ENCODE measurements at regions not wholly inside any gene's neighbourhood (a gene's known extent, or its start where the extent isn't known, plus 50 kb on each side); places are given as distances from the start of the nearest gene placed in this dataset.

DNA sequence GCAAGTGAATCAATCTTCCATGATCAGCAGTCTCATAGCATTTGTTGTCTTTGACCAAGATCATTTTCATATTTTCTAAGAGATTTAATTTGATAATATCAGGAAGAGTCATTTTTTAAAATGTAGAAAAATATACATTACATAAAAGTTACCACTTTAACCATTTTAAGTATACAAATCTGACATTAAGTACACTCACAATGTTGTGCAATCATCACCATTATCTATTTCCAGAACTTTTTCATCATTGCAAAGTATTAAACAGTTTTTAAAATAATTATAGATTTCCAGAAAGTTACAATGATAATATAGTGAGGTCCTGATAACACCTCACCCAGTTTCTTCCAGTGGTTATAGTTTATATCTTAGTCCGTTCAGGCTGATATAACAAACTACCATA lies 222.5 kb upstream of the RHOBTB1 start:
- Mint-ChIP-seq H3K4me1 (ENCODE audit: low read depth, unreplicated experiment) (no peaks in the 10 kb centered on the region), H3K27ac (ENCODE audit: unreplicated experiment) (no peak overlapping the region), H3K36me3 (ENCODE audit: unreplicated experiment) (no peaks in the 10 kb centered on the region), H3K27me3 (ENCODE audit: unreplicated experiment) (no peaks in the 10 kb centered on the region), H3K9me3 (ENCODE audit: unreplicated experiment) (peaks cover 1% of the 10 kb centered on the region), H3K4me3 (ENCODE audit: unreplicated experiment) (no peak overlapping the region)
- DNase-seq = no peak
- no peak for TF ChIP-seq CTCF (IDR thresholded peaks at IDR 0.05; ENCODE audit: partially characterized antibody, unreplicated experiment)

- Mint-ChIP-seq H3K4me1 (ENCODE audit: low read depth, unreplicated experiment) (no peaks in the 10 kb centered on the region), H3K9me3 (ENCODE audit: unreplicated experiment) (peaks cover 1% of the 10 kb centered on the region), H3K27ac (ENCODE audit: unreplicated experiment) (no peak overlapping the region), H3K27me3 (ENCODE audit: unreplicated experiment) (no peaks in the 10 kb centered on the region), H3K36me3 (ENCODE audit: unreplicated experiment) (no peaks in the 10 kb centered on the region), H3K4me3 (ENCODE audit: unreplicated experiment) (no peak overlapping the region)
- TF ChIP-seq CTCF (IDR thresholded peaks at IDR 0.05; ENCODE audit: partially characterized antibody, unreplicated experiment) = no peak
- DNase-seq = no peak
These were observed 222.1 kb upstream of the RHOBTB1 start for GRCh38 chr10:61166065-61166464.

GRCh38 chr10:61164458-61165160 lies 220.6 kb upstream of the RHOBTB1 start:
- Mint-ChIP-seq H3K4me1 (ENCODE audit: low read depth, unreplicated experiment) (no peaks in the 10 kb centered on the region), H3K36me3 (ENCODE audit: unreplicated experiment) (no peaks in the 10 kb centered on the region), H3K4me3 (ENCODE audit: unreplicated experiment) (no peak overlapping the region), H3K27me3 (ENCODE audit: unreplicated experiment) (no peaks in the 10 kb centered on the region), H3K9me3 (ENCODE audit: unreplicated experiment) (peaks cover 1% of the 10 kb centered on the region), H3K27ac (ENCODE audit: unreplicated experiment) (no peak overlapping the region)
- DNase-seq = no peak
- TF ChIP-seq CTCF (IDR thresholded peaks at IDR 0.05; ENCODE audit: partially characterized antibody, unreplicated experiment) = no peak

- no peak for DNase-seq
- H3K4me3 Mint-ChIP-seq (ENCODE audit: unreplicated experiment) = no peak overlapping the region
- H3K4me1 Mint-ChIP-seq (ENCODE audit: low read depth, unreplicated experiment) = no peaks in the 10 kb centered on the region
- H3K9me3 Mint-ChIP-seq (ENCODE audit: unreplicated experiment) = no peaks in the 10 kb centered on the region
- H3K27me3 Mint-ChIP-seq (ENCODE audit: unreplicated experiment) = peaks cover 2% of the 10 kb centered on the region
- no peak overlapping the region for H3K27ac Mint-ChIP-seq (ENCODE audit: unreplicated experiment)
- H3K36me3 Mint-ChIP-seq (ENCODE audit: unreplicated experiment) = no peaks in the 10 kb centered on the region
- TF ChIP-seq CTCF (IDR thresholded peaks at IDR 0.05; ENCODE audit: partially characterized antibody, unreplicated experiment) = no peak
These were observed 219.4 kb upstream of the RHOBTB1 start for GRCh38 chr10:61163403-61163802.

DNA sequence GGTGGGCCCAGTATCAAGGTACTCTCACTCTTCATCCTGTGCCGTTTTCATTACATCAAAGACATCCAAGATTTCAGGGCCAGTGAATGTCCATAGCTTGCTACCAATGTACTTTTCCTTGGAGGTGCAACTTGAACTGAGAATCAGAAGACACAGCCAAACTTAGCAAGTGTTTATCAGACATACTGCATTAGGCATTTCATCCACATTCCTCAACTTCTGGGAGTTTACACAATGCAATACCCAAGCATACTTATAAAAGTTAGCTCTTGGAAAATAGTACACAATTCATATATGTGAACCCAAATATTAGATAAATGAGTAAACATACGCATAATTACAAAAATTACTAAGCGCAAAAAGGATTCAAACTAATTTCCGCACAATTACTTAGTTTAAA lies 216.3 kb upstream of the RHOBTB1 start:
- Mint-ChIP-seq H3K4me3 (ENCODE audit: unreplicated experiment) (no peak overlapping the region), H3K27me3 (ENCODE audit: unreplicated experiment) (peaks cover 2% of the 10 kb centered on the region), H3K4me1 (ENCODE audit: low read depth, unreplicated experiment) (no peaks in the 10 kb centered on the region), H3K36me3 (ENCODE audit: unreplicated experiment) (no peaks in the 10 kb centered on the region), H3K27ac (ENCODE audit: unreplicated experiment) (no peak overlapping the region), H3K9me3 (ENCODE audit: unreplicated experiment) (no peaks in the 10 kb centered on the region)
- no peak for DNase-seq
- no peak for TF ChIP-seq CTCF (IDR thresholded peaks at IDR 0.05; ENCODE audit: partially characterized antibody, unreplicated experiment)
